LNCaP clone FGC (cell line): ENCODE measurements at regions not wholly inside any gene's neighbourhood (a gene's known extent, or its start where the extent isn't known, plus 50 kb on each side); places are given as distances from the start of the nearest gene placed in this dataset.

Source experiments
- DNase-seq: peaks from one replicate; pipeline ENCODE4 v3.0.0-alpha.2; 2011; ENCODE audit warnings: low read depth
- H3K4me3 ChIP-seq: 2 replicates; pipeline ENCODE4 v1.5.1; 2011; ENCODE audit warnings: mild to moderate bottlenecking, low read depth, low read length, control low read depth
- TF ChIP-seq, protein P1 (sequence below): IDR thresholded peaks from 2 replicates; pipeline ENCODE4 v1.5.1; 2012; ENCODE audit warnings: mild to moderate bottlenecking; ENCODE audit not compliant: control insufficient read depth, insufficient read depth; ENCODE audit errors: extremely low read depth

DNA sequence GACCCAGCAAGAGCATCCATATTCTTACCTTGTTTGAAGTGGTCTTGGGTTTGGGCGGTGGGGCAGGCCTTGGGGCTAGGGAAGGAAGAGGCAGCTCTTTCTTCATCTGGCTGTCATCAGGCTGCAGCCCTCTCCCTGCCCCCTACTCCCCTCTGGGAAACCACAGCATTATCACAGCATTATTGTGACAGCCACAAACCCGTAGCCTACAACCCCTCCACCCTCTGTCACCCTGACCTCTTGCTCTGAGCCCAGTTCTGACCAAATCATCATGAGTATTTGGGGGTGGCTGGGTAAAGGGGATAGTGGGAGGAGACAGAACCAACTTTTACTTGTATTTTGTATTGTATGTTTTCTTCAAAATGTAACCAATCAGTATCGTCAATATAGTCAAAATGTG, 94.3 kb upstream of the ARRDC3 start:
- DNase-seq = no peak
- TF ChIP-seq, protein P1, sequence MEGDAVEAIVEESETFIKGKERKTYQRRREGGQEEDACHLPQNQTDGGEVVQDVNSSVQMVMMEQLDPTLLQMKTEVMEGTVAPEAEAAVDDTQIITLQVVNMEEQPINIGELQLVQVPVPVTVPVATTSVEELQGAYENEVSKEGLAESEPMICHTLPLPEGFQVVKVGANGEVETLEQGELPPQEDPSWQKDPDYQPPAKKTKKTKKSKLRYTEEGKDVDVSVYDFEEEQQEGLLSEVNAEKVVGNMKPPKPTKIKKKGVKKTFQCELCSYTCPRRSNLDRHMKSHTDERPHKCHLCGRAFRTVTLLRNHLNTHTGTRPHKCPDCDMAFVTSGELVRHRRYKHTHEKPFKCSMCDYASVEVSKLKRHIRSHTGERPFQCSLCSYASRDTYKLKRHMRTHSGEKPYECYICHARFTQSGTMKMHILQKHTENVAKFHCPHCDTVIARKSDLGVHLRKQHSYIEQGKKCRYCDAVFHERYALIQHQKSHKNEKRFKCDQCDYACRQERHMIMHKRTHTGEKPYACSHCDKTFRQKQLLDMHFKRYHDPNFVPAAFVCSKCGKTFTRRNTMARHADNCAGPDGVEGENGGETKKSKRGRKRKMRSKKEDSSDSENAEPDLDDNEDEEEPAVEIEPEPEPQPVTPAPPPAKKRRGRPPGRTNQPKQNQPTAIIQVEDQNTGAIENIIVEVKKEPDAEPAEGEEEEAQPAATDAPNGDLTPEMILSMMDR = no peak
- no peak overlapping the region for H3K4me3 ChIP-seq

DNA sequence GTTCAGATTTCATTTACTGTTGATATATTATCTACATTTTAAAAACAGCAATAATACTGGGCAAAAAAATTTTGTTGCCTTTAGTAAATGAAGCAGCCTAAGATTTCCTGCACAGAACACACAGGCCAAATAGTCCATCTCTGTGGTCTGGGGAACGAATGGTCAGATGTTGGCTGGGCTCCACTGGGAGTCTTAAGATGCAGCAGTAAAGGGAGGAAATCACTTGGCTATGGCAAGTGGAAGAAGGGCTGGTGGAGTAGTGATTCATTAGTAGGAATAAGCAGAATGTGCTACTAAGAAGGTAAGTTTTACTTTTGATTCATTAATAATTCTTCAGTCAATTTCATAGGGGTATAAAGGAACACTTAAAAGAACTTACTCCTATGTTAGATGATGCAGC, 91.1 kb upstream of the ARRDC3 start:
- TF ChIP-seq, protein P1 = no peak
- H3K4me3 ChIP-seq = no peak overlapping the region
- DNase-seq = no peak

GRCh38 chr5:91472631-91473030, 89.5 kb upstream of the ARRDC3 start:
- DNase-seq = no peak
- TF ChIP-seq, protein P1 = no peak
- H3K4me3 ChIP-seq = no peak overlapping the region

GRCh38 chr5:91469517-91470165, 86.5 kb upstream of the ARRDC3 start:
- DNase-seq = no peak
- H3K4me3 ChIP-seq = no peak overlapping the region
- TF ChIP-seq, protein P1 = no peak

DNA sequence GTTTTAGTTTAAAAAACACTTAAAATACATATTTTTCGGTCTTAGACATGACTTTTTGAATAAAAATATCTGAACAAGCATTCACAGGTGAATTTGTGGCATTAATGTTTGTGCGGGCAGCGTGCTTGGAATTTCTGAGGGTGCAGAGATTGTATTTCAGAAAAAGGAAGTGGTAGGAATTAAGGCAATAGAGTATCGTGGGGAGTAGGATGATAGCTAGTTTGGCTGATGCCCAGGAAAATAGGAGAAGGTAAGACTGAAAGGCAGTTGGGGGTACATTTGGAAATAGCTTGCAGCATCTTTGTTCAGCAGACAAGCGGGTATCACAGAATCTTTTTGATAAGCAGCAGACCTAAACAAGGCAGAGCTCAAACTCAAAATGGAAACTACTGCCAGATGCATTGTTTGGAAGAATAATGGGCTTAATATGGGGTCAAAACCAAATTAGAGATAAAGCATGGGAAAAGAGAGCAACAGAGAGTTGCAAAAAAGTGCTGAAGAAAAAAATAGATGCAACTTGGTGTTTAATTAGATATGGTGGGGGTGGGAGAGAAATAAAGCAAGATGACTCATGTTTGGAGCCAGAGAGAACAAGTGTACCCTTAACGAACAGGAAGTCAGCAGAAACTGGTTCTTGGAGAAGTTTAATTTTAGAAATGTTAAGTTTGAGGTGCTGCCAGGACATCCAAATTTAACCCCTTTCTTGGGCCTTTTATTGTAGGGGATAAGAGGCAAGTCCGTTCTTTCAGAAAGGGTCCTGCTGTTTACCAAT, 85.7 kb upstream of the ARRDC3 start:
- no peak overlapping the region for H3K4me3 ChIP-seq
- TF ChIP-seq, protein P1 = no peak
- DNase-seq = no peak

DNA sequence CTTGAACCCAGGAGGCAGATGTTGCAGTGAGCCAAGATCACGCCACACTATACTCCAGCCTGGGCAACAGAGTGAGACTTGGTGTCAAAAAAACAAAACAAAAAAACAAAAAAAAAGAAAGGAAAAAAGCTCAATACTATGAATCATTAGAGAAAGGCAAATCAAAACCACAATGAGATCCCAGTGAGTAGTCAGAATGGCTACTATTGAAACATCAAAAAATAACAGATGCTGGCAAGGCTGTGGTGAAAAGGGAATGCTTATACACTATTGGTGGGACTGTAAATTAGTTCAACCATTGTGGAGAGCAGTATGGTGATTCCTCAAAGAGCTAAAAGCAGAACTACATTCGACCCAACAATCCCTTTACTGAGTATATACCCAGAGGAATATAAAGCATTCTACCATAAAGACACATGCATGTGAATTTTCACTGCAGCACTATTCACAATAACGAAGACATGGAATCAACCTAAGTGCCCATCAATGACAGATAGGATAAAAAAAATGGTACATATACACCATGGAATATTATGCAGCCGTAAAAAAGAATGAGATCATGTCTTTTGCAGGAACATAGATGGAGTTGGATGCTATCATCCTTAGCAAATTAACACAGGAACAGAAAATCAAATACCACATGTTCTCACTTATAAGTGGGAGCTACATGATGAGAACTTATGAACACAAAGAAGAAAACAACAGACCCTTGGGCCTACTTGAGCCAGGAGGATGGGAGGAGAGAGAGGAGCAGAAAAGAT, 81.9 kb upstream of the ARRDC3 start:
- TF ChIP-seq, protein P1 = no peak
- H3K4me3 ChIP-seq = no peak overlapping the region
- DNase-seq = no peak
